ENCODE measurements at regions not wholly inside any gene's neighbourhood (a gene's known extent, or its start where the extent isn't known, plus 50 kb on each side); places are given as distances from the start of the nearest gene placed in this dataset.

DNA sequence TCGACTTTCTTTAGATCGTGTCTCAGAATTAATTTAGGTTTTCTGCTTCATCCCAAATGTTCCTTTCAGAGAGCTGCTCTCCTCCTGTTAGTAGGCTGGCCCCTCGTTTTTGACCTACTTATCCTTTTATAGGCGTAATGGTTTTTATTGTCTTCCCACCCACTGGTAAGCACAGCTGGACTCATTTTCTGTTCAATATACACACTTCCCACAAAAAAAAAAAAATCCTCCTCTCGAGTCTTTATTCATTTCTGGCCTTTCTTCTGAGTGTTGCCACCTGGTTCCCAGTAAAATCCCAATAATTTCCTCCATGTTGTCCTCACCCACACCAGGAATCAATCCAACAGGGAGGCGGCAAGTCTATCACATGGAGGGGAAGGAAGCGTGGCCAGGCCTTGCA is 970.2 kb upstream of the CELF2 start:
- ChIA-PET CTCF (no interaction called here), RAD21 (ENCODE audit: low non-redundant PET in 1 of 2, low total read pairs in 2 of 2, uncharacterized antibody in 2 of 2, unreplicated experiment in 2 of 2) (no interaction called here), POLR2A (no interaction called here)
- no peaks in the 10 kb centered on the region for H3K4me1 ChIP-seq (ENCODE audit: control insufficient read depth in 1 of 2, insufficient read depth in 2 of 2, low read length in 2 of 2)
- TF ChIP-seq, protein P1, sequence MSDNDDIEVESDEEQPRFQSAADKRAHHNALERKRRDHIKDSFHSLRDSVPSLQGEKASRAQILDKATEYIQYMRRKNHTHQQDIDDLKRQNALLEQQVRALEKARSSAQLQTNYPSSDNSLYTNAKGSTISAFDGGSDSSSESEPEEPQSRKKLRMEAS (IDR thresholded peaks at IDR 0.05): no peak
- no peak for TF ChIP-seq SP1 (IDR thresholded peaks at IDR 0.05; ENCODE audit: low read depth)
- TF ChIP-seq JUND (IDR thresholded peaks at IDR 0.05): no peak
- TF ChIP-seq SIN3A (IDR thresholded peaks at IDR 0.05; ENCODE audit: low read depth): no peak
- no peak for TF ChIP-seq CBX3 (IDR thresholded peaks at IDR 0.05; ENCODE audit: low read depth)
- no peak for TF ChIP-seq EZH2phosphoT487 (IDR thresholded peaks at IDR 0.05; ENCODE audit: borderline replicate concordance)
- TF ChIP-seq EGR1 (IDR thresholded peaks at IDR 0.05; ENCODE audit: low read depth): no peak
- no peak for TF ChIP-seq YY1 (IDR thresholded peaks at IDR 0.05; ENCODE audit: extremely low read depth, insufficient replicate concordance, low read depth, low read length)
- TF ChIP-seq, protein P2, sequence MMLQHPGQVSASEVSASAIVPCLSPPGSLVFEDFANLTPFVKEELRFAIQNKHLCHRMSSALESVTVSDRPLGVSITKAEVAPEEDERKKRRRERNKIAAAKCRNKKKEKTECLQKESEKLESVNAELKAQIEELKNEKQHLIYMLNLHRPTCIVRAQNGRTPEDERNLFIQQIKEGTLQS (IDR thresholded peaks at IDR 0.05): no peak
- no peak for TF ChIP-seq ELF1 (IDR thresholded peaks at IDR 0.05; ENCODE audit: borderline replicate concordance, low read depth)
- TF ChIP-seq, protein P3, sequence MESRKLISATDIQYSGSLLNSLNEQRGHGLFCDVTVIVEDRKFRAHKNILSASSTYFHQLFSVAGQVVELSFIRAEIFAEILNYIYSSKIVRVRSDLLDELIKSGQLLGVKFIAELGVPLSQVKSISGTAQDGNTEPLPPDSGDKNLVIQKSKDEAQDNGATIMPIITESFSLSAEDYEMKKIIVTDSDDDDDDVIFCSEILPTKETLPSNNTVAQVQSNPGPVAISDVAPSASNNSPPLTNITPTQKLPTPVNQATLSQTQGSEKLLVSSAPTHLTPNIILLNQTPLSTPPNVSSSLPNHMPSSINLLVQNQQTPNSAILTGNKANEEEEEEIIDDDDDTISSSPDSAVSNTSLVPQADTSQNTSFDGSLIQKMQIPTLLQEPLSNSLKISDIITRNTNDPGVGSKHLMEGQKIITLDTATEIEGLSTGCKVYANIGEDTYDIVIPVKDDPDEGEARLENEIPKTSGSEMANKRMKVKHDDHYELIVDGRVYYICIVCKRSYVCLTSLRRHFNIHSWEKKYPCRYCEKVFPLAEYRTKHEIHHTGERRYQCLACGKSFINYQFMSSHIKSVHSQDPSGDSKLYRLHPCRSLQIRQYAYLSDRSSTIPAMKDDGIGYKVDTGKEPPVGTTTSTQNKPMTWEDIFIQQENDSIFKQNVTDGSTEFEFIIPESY (IDR thresholded peaks at IDR 0.05; ENCODE audit: extremely low read depth, insufficient replicate concordance, low read length): no peak
- TF ChIP-seq, protein P4, sequence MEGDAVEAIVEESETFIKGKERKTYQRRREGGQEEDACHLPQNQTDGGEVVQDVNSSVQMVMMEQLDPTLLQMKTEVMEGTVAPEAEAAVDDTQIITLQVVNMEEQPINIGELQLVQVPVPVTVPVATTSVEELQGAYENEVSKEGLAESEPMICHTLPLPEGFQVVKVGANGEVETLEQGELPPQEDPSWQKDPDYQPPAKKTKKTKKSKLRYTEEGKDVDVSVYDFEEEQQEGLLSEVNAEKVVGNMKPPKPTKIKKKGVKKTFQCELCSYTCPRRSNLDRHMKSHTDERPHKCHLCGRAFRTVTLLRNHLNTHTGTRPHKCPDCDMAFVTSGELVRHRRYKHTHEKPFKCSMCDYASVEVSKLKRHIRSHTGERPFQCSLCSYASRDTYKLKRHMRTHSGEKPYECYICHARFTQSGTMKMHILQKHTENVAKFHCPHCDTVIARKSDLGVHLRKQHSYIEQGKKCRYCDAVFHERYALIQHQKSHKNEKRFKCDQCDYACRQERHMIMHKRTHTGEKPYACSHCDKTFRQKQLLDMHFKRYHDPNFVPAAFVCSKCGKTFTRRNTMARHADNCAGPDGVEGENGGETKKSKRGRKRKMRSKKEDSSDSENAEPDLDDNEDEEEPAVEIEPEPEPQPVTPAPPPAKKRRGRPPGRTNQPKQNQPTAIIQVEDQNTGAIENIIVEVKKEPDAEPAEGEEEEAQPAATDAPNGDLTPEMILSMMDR (IDR thresholded peaks at IDR 0.05 in 2 of 3, conservative IDR thresholded peaks at IDR 0.05 in 1 of 3; ENCODE audit: borderline replicate concordance in 1 of 3, insufficient read depth in 1 of 3, low read depth in 2 of 3, low read length in 2 of 3): no peak
- TF ChIP-seq TCF7L2 (IDR thresholded peaks at IDR 0.05; ENCODE audit: borderline replicate concordance, extremely low read depth, insufficient read depth, insufficient read length): no peak
- TF ChIP-seq POLR2AphosphoS5 (IDR thresholded peaks at IDR 0.05; ENCODE audit: low read depth, low read length): no peak
- no peak for TF ChIP-seq FOSL1 (IDR thresholded peaks at IDR 0.05; ENCODE audit: low read depth)
- TF ChIP-seq ZNF274 (IDR thresholded peaks at IDR 0.05; ENCODE audit: low read depth, low read length): no peak
- DNase-seq (ENCODE audit: low read depth, low spot score) (no peak), ATAC-seq (no peak)
- H4K20me1 ChIP-seq (ENCODE audit: insufficient read depth): no peaks in the 10 kb centered on the region
- H3K27me3 ChIP-seq (ENCODE audit: insufficient read depth, low read length): no peaks in the 10 kb centered on the region
- H3K27ac ChIP-seq (ENCODE audit: low read depth, low read length): no peak overlapping the region
- H3K9me2 ChIP-seq (ENCODE audit: insufficient read depth): no peaks in the 10 kb centered on the region
- H3K9ac ChIP-seq (ENCODE audit: low read length): no peak overlapping the region
- H3K79me2 ChIP-seq (ENCODE audit: insufficient read depth, low read length): no peaks in the 10 kb centered on the region
- H3K4me3 ChIP-seq (replicated peaks in 1 of 2; ENCODE audit: low read depth in 1 of 2, low read length in 2 of 2): no peak overlapping the region
- H3K9me3 ChIP-seq (ENCODE audit: control insufficient read depth in 1 of 2, insufficient read depth in 1 of 2, low read depth in 1 of 2, low read length in 2 of 2): peaks cover 7 to 29% of the 10 kb centered on the region in 2 experiments; a peak in 2 of 4 replicates
- no TSS peak for BruUV-seq (replicated peaks)
- intact Hi-C loops (cut with micrococcal nuclease): no loop called here
- H3K4me2 ChIP-seq (ENCODE audit: low read length): no peak overlapping the region
- H3K36me3 ChIP-seq (ENCODE audit: control insufficient read depth in 1 of 2, insufficient read depth in 2 of 2, low read length in 2 of 2): no peaks in the 10 kb centered on the region
- H2AFZ ChIP-seq (ENCODE audit: low read depth, low read length, poor library complexity, severe bottlenecking): no peak overlapping the region

Data from HCT116 (cell line).